ENCODE measurements at regions not wholly inside any gene's neighbourhood (a gene's known extent, or its start where the extent isn't known, plus 50 kb on each side); places are given as distances from the start of the nearest gene placed in this dataset.
"Not testable (repeated sequence)": the region's sequence is repeated elsewhere in the genome, so short reads cannot be mapped to it uniquely, and the experiment has no call there.

DNA sequence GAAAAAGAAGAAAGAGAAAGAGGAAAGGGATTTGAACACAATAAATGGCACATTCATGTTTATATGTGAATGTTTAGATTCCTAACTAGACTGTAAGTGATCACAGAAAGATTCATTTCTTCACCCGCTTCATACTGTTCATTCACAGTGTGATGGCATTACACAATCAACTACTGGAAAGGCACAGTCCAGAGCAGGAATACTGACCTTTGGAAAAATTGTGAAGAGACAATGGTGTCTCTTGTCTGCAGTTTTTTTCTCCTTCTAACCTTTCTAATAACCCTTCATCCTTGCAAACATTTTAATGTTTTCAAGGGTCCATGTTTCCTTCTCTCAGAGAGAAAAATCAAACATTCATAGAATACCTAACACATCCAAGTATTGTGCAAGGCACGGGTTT is 180.9 kb upstream of the SOX14 start:
- no peak for TF ChIP-seq EZH2phosphoT487 (IDR thresholded peaks at IDR 0.05; ENCODE audit: borderline replicate concordance)
- TF ChIP-seq, protein P1, sequence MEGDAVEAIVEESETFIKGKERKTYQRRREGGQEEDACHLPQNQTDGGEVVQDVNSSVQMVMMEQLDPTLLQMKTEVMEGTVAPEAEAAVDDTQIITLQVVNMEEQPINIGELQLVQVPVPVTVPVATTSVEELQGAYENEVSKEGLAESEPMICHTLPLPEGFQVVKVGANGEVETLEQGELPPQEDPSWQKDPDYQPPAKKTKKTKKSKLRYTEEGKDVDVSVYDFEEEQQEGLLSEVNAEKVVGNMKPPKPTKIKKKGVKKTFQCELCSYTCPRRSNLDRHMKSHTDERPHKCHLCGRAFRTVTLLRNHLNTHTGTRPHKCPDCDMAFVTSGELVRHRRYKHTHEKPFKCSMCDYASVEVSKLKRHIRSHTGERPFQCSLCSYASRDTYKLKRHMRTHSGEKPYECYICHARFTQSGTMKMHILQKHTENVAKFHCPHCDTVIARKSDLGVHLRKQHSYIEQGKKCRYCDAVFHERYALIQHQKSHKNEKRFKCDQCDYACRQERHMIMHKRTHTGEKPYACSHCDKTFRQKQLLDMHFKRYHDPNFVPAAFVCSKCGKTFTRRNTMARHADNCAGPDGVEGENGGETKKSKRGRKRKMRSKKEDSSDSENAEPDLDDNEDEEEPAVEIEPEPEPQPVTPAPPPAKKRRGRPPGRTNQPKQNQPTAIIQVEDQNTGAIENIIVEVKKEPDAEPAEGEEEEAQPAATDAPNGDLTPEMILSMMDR (conservative IDR thresholded peaks at IDR 0.05; ENCODE audit: low read length) = no peak
- H3K4me3 ChIP-seq (ENCODE audit: low read length, poor library complexity, severe bottlenecking) = no peak overlapping the region

DNA sequence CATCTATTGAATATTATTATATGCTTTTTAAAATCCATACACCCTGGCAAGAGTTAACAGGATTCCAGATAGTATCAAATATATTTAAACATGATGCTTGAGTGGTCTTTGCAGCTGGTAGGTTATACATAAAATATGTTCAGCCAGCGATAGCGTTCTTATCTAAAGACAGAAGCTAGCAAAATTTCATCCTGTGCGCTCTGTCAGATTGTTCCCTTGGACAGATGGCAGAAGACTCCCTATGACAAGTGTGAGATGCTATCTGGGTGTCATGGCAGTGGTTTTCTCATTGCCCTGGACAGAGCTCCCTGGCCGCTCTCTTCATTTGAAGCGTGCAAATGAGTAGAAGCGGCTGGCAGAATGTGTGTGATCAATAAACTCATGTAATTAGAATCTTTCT is 175.2 kb upstream of the SOX14 start:
- H4K20me1 ChIP-seq (ENCODE audit: insufficient read depth, low read length, poor library complexity, severe bottlenecking) = no peaks in the 10 kb centered on the region
- no peaks in the 10 kb centered on the region for H3K79me2 ChIP-seq (ENCODE audit: insufficient read depth, low read length)
- H3K4me2 ChIP-seq (ENCODE audit: low read depth, low read length, poor library complexity, severe bottlenecking) = no peak overlapping the region
- TF ChIP-seq EZH2phosphoT487 (IDR thresholded peaks at IDR 0.05; ENCODE audit: borderline replicate concordance) = no peak
- TF ChIP-seq, protein P1 (conservative IDR thresholded peaks at IDR 0.05; ENCODE audit: low read length) = no peak
- H3K9ac ChIP-seq (ENCODE audit: low read depth, low read length, poor library complexity, severe bottlenecking) = no peak overlapping the region
- no peaks in the 10 kb centered on the region for H3K27me3 ChIP-seq (ENCODE audit: insufficient read depth, low read length, poor library complexity, severe bottlenecking)
- H3K36me3 ChIP-seq (ENCODE audit: insufficient read depth, low read length) = no peaks in the 10 kb centered on the region
- H3K9me3 ChIP-seq (ENCODE audit: insufficient read depth, low read depth, low read length) = no peaks in the 10 kb centered on the region
- no peaks in the 10 kb centered on the region for H3K9me2 ChIP-seq (replicated peaks; ENCODE audit: low read depth, low read length)
- H2AFZ ChIP-seq (ENCODE audit: low read length) = no peak overlapping the region
- no peak overlapping the region for H3K4me3 ChIP-seq (ENCODE audit: low read length, poor library complexity, severe bottlenecking)
- H3F3A ChIP-seq (ENCODE audit: low read depth) = no peaks in the 10 kb centered on the region
- H3K4me1 ChIP-seq (ENCODE audit: insufficient read depth, low read length, poor library complexity, severe bottlenecking) = no peaks in the 10 kb centered on the region

More for the DNA sequence above, 180.9 kb upstream of the SOX14 start:
- H4K20me1 ChIP-seq (ENCODE audit: insufficient read depth, low read length, poor library complexity, severe bottlenecking) = no peaks in the 10 kb centered on the region
- no peaks in the 10 kb centered on the region for H3K9me3 ChIP-seq (ENCODE audit: insufficient read depth, low read depth, low read length)
- H3K4me1 ChIP-seq (ENCODE audit: insufficient read depth, low read length, poor library complexity, severe bottlenecking) = no peaks in the 10 kb centered on the region
- no peak overlapping the region for H2AFZ ChIP-seq (ENCODE audit: low read length)
- H3K79me2 ChIP-seq (ENCODE audit: insufficient read depth, low read length) = no peaks in the 10 kb centered on the region
- H3K4me2 ChIP-seq (ENCODE audit: low read depth, low read length, poor library complexity, severe bottlenecking) = no peak overlapping the region
- no peaks in the 10 kb centered on the region for H3K27me3 ChIP-seq (ENCODE audit: insufficient read depth, low read length, poor library complexity, severe bottlenecking)
- no peaks in the 10 kb centered on the region for H3K36me3 ChIP-seq (ENCODE audit: insufficient read depth, low read length)
- H3K9ac ChIP-seq (ENCODE audit: low read depth, low read length, poor library complexity, severe bottlenecking) = no peak overlapping the region
- H3K9me2 ChIP-seq (replicated peaks; ENCODE audit: low read depth, low read length) = no peaks in the 10 kb centered on the region
- no peaks in the 10 kb centered on the region for H3F3A ChIP-seq (ENCODE audit: low read depth)

DNA sequence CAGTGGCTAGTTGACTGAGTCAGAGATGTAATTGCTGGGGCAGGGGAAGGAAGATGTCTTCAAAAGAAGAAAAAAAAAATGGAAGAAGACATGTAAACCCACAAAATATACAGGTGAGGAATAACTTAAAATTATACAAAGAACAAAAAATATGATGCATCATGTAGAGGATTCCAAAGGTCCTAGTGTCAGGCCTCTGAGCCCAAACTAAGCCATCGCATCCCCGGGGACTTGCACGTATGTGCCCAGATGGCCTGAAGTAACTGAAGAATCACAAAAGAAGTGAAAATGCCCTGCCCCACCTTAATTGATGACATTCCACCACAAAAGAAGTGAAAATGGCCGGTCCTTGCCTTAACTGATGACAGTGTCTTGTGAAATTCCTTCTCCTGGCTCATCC is 168.7 kb upstream of the SOX14 start:
- H2AFZ ChIP-seq (ENCODE audit: low read length); H3K4me3 ChIP-seq (ENCODE audit: low read length, poor library complexity, severe bottlenecking); H3K79me2 ChIP-seq (ENCODE audit: insufficient read depth, low read length); H3K9ac ChIP-seq (ENCODE audit: low read depth, low read length, poor library complexity, severe bottlenecking); H3K4me2 ChIP-seq (ENCODE audit: low read depth, low read length, poor library complexity, severe bottlenecking); H3K4me1 ChIP-seq (ENCODE audit: insufficient read depth, low read length, poor library complexity, severe bottlenecking); H3K36me3 ChIP-seq (ENCODE audit: insufficient read depth, low read length); H3K27me3 ChIP-seq (ENCODE audit: insufficient read depth, low read length, poor library complexity, severe bottlenecking); H3K9me2 ChIP-seq (replicated peaks; ENCODE audit: low read depth, low read length); H3F3A ChIP-seq (ENCODE audit: low read depth); H3K9me3 ChIP-seq (ENCODE audit: insufficient read depth, low read depth, low read length); H4K20me1 ChIP-seq (ENCODE audit: insufficient read depth, low read length, poor library complexity, severe bottlenecking): not testable (repeated sequence)

DNA sequence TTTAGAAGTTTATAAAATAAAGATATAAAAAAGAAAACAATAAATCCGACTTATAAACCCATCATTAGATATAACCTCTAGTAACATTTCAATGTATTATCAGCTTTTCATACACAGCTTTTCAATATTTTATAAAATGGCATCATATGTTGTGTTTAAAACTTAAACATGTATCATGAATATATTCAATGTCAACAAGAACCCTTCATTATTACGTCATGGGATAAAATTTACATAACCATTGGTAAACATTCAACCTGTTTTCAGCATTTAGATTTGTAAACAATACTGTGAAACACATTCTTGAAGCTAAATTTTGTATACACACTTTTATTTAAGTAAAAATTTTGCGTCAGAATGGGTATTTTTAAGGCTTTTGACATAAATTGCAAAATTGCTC is 153.4 kb upstream of the SOX14 start:
- no peaks in the 10 kb centered on the region for H3K27me3 ChIP-seq (ENCODE audit: insufficient read depth, low read length, poor library complexity, severe bottlenecking)
- no peaks in the 10 kb centered on the region for H3F3A ChIP-seq (ENCODE audit: low read depth)
- H3K36me3 ChIP-seq (ENCODE audit: insufficient read depth, low read length) = no peaks in the 10 kb centered on the region
- no peak overlapping the region for H3K4me3 ChIP-seq (ENCODE audit: low read length, poor library complexity, severe bottlenecking)
- H3K9me2 ChIP-seq (replicated peaks; ENCODE audit: low read depth, low read length) = no peaks in the 10 kb centered on the region
- H4K20me1 ChIP-seq (ENCODE audit: insufficient read depth, low read length, poor library complexity, severe bottlenecking) = no peaks in the 10 kb centered on the region
- no peaks in the 10 kb centered on the region for H3K4me1 ChIP-seq (ENCODE audit: insufficient read depth, low read length, poor library complexity, severe bottlenecking)
- no peak overlapping the region for H3K9ac ChIP-seq (ENCODE audit: low read depth, low read length, poor library complexity, severe bottlenecking)
- H3K79me2 ChIP-seq (ENCODE audit: insufficient read depth, low read length) = no peaks in the 10 kb centered on the region
- H3K9me3 ChIP-seq (ENCODE audit: insufficient read depth, low read depth, low read length) = no peaks in the 10 kb centered on the region
- TF ChIP-seq EZH2phosphoT487 (IDR thresholded peaks at IDR 0.05; ENCODE audit: borderline replicate concordance) = no peak
- TF ChIP-seq, protein P1 (conservative IDR thresholded peaks at IDR 0.05; ENCODE audit: low read length) = no peak
- H3K4me2 ChIP-seq (ENCODE audit: low read depth, low read length, poor library complexity, severe bottlenecking) = no peak overlapping the region
- no peak overlapping the region for H2AFZ ChIP-seq (ENCODE audit: low read length)
